Activated naive CD4-positive, alpha-beta T cell treated with anti-CD3 and anti-CD28 coated beads, Interleukin-2, amount 50 U/mL, for 72 hours (primary cell): ENCODE measurements at regions not wholly inside any gene's neighbourhood (a gene's known extent, or its start where the extent isn't known, plus 50 kb on each side); places are given as distances from the start of the nearest gene placed in this dataset.
"Not testable (repeated sequence)": the region's sequence is repeated elsewhere in the genome, so short reads cannot be mapped to it uniquely, and the experiment has no call there.

Source experiments
- ATAC-seq, 2 donors: fragments of 150-1000 bp; cut with Tn5 transposase; 2 replicates each; pipeline ENCODE4 v1.10.0; 2021; ENCODE audit warnings: mild to moderate bottlenecking in 2 of 2, moderate library complexity in 2 of 2
- DNase-seq, 2 donors: peaks; one replicate each; pipeline ENCODE4 v3.0.0; 2021 to 2022; ENCODE audit warnings: low spot score in 2 of 2
- H3K27ac Mint-ChIP-seq, 2 donors: one replicate each; pipeline ENCODE4 v1.8.0; 2022; ENCODE audit warnings: mild to moderate bottlenecking in 2 of 2, mixed read lengths in 2 of 2
- H3K36me3 Mint-ChIP-seq, 2 donors: one replicate each; pipeline ENCODE4 v1.8.0; 2022; ENCODE audit warnings: mixed read lengths in 2 of 2
- H3K9me3 Mint-ChIP-seq, 2 donors: one replicate each; pipeline ENCODE4 v1.8.0; 2022; ENCODE audit warnings: mixed read lengths in 2 of 2

- not testable (repeated sequence) for ATAC-seq, H3K36me3 Mint-ChIP-seq, H3K27ac Mint-ChIP-seq, H3K9me3 Mint-ChIP-seq, DNase-seq
Observed at GRCh38 chr2:180531787-180532186, 448.6 kb upstream of the UBE2E3 start.

- ATAC-seq (no peak), DNase-seq (no peak)
- Mint-ChIP-seq H3K36me3 (no peaks in the 10 kb centered on the region), H3K9me3 (peaks cover 0 to 2% of the 10 kb centered on the region in 2 donors), H3K27ac (no peak overlapping the region)
Observed at GRCh38 chr2:180524499-180524898, 455.9 kb upstream of the UBE2E3 start.

- ATAC-seq (no peak), DNase-seq (no peak)
Observed at GRCh38 chr2:180523621-180524340, 456.6 kb upstream of the UBE2E3 start.

DNA sequence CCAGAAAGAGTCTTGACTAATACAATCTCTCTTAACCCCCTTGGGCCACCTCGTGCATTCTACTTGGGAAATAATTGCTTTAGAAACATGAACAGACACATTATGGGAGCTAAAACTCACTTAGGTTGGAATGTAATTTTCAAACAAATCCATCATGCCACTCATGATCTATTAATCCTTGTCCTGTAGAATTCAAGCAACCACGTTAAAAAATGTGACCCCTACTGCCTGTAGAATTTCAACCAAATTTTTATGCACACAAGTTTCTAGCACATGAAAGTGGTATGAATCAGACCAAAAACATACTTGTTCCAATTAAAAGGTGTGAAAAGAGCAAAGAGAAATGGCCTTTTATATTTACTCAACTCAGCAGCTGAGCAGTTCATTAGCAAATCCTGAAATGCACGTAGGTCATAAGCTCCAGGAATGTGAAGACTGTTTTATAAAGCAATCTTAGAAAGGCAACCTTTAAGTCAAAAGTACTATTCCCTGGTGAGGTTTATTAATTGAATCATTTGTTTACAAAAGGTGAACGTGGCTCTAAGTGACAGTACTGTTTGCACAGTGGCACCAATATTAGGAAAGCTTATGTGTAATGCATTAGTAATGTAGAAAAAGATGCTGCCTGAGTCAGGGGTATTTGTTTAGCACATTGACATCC lies 459.4 kb upstream of the UBE2E3 start:
- Mint-ChIP-seq H3K9me3 (no peaks in the 10 kb centered on the region), H3K27ac (no peak overlapping the region), H3K36me3 (no peaks in the 10 kb centered on the region)
- no peak for DNase-seq
- no peak for ATAC-seq

More at GRCh38 chr2:180523621-180524340, 456.6 kb upstream of the UBE2E3 start:
- Mint-ChIP-seq H3K36me3 (no peaks in the 10 kb centered on the region), H3K9me3 (no peaks in the 10 kb centered on the region), H3K27ac (no peak overlapping the region)

DNA sequence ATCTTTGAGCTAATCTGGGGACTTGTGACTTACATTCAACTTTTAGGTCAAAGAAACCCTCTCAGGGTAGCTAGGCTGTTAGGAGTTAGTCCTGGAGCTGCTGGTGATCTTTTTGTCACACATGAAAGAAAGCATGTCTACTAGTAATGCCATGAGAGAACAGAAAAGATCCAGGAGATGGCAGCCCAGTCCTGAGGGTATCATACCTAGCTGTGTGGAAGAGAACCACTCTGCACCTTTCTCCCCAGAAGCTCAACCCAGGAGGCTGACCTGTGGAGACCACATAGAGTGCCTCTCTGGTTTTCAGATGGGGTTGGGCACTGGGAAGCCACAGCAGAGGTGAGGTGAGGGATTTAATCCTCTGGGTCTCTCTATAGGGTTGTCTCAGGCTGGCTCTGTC lies 460.2 kb upstream of the UBE2E3 start:
- DNase-seq, result no peak
- Mint-ChIP-seq H3K9me3 (no peaks in the 10 kb centered on the region), H3K27ac (no peak overlapping the region), H3K36me3 (no peaks in the 10 kb centered on the region)
- no peak for ATAC-seq

DNA sequence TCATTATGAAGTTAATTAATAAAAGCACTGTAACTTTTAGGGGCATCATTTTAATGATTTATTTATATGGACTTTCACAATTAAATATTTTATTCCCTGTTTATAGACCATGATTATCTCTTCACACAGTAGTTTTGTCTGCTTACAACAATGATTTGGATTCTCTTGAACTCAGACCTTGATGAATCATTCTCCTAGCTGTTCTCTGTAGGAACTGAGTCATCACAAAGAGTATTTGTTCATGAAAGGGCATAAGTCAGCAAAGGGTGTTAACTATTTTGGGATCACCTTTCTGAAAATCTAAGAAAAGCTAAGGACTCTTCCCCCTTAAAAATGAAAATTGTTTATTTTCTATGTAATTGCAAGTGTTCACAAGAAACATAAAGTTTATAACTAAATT lies 461.1 kb upstream of the UBE2E3 start:
- DNase-seq (no peak), ATAC-seq (no peak)
- no peaks in the 10 kb centered on the region for H3K9me3 Mint-ChIP-seq
- H3K27ac Mint-ChIP-seq, result no peak overlapping the region
- H3K36me3 Mint-ChIP-seq, result no peaks in the 10 kb centered on the region

DNA sequence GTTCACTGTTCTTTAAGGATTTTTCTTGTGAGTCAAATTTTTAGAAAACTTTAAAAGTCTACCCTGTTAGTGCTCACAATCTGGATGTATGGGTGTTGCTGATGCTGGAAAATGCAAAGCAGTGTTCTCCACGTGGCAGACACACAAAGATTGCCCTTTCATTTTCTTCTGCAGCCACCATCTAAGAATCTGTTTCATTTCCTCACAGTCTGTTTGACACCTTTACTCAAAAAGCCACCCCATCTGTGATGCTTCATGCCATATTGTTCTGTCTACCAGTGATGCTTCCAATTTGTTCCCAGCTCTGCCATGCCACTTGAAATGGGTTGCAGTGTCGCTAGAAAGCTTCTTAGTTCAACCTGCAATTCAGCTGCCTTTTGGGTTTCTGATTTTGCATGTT lies 464.2 kb upstream of the UBE2E3 start:
- DNase-seq, result no peak
- H3K9me3 Mint-ChIP-seq, result no peaks in the 10 kb centered on the region
- no peak for ATAC-seq
- no peak overlapping the region for H3K27ac Mint-ChIP-seq
- no peaks in the 10 kb centered on the region for H3K36me3 Mint-ChIP-seq

GRCh38 chr2:180513389-180513788 lies 467.0 kb upstream of the UBE2E3 start:
- H3K9me3 Mint-ChIP-seq, result no peaks in the 10 kb centered on the region
- DNase-seq (no peak), ATAC-seq (no peak)
- H3K36me3 Mint-ChIP-seq, result no peaks in the 10 kb centered on the region
- no peak overlapping the region for H3K27ac Mint-ChIP-seq

GRCh38 chr2:180508458-180508857 lies 471.9 kb upstream of the UBE2E3 start:
- DNase-seq (no peak), ATAC-seq (no peak)
- Mint-ChIP-seq H3K27ac (no peak overlapping the region), H3K9me3 (no peaks in the 10 kb centered on the region), H3K36me3 (no peaks in the 10 kb centered on the region)

- Mint-ChIP-seq H3K27ac (no peak overlapping the region), H3K9me3 (no peaks in the 10 kb centered on the region), H3K36me3 (no peaks in the 10 kb centered on the region)
- no peak for DNase-seq
- no peak for ATAC-seq
Observed at GRCh38 chr2:180507028-180507427, 473.4 kb upstream of the UBE2E3 start.

DNA sequence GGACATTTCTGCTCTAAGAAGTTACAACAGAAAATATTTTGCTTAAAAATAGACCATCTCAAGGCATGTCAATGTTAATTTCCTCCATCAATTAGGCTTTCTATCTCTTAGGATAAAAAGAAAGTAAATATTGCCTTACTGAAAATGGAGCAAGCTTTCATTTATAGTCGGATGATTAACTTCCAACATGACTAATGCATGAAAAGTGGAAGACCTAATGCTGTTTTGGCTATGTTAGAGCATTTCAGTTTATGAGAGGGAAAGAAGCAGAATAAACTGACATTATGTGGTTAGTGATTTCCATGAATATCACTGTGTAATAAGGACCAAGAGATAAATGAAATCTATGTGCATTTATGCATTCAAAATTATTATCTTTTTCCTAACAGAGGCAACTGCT lies 475.2 kb upstream of the UBE2E3 start:
- no peaks in the 10 kb centered on the region for H3K36me3 Mint-ChIP-seq
- ATAC-seq (no peak), DNase-seq (no peak)
- no peaks in the 10 kb centered on the region for H3K9me3 Mint-ChIP-seq
- no peak overlapping the region for H3K27ac Mint-ChIP-seq

DNA sequence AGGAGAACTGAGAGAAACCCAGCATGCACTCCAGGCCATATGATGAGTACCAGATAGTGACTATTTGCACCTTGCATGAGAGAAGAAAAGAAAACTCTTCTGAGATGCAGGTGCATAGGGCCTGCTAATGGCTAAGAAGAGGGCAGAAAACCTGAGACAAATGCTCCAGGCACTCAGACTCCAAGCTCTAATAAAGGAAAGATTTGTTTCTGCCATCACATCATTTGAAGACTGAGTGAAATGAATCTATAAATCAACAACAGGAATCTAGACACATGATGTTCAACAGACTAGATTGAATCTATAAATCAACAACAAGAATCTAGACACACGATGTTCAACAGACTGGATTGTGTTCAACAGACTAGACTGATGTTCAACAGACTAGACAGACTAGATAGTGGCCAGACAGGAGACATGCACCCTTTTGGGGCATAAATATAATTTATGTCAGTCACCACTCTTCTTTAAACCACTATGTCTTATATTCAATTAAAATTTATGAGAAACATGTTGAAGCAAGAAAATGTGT lies 482.7 kb upstream of the UBE2E3 start:
- no peak overlapping the region for H3K27ac Mint-ChIP-seq

DNA sequence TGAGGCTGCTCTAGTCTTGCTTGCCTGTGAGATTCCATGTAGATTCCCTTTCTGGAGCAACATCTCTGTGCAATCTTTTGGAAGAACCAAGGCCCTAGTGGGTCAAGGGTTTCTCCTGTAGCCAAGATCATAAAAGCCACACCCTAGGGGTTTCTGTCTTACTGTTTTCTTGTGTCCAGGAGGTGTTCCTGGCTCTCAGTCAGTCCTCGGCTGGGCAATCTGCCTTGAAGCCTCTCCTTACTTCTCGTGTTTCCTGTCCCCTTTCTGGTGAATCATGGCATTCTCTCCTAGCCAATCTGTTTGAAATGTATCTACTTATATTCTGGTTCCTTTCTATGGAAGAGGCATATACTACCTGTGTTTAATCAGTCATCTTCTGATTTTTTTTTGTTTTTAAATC lies 484.8 kb upstream of the UBE2E3 start:
- Mint-ChIP-seq H3K27ac (no peak overlapping the region), H3K36me3 (peaks cover 0 to 6% of the 10 kb centered on the region in 2 donors), H3K9me3 (peaks cover 20 to 29% of the 10 kb centered on the region in 2 donors)
- DNase-seq (no peak), ATAC-seq (no peak)

More for the DNA sequence above, 482.7 kb upstream of the UBE2E3 start:
- ATAC-seq (no peak), DNase-seq (no peak)
- H3K36me3 Mint-ChIP-seq, result peaks cover 0 to 6% of the 10 kb centered on the region in 2 donors
- peaks cover 15 to 16% of the 10 kb centered on the region in 2 donors for H3K9me3 Mint-ChIP-seq

GRCh38 chr2:180494286-180494685 lies 486.1 kb upstream of the UBE2E3 start:
- H3K27ac Mint-ChIP-seq, result no peak overlapping the region
- H3K9me3 Mint-ChIP-seq, result peaks cover 21 to 28% of the 10 kb centered on the region in 2 donors
- ATAC-seq (no peak), DNase-seq (no peak)
- peaks cover 0 to 6% of the 10 kb centered on the region in 2 donors for H3K36me3 Mint-ChIP-seq

DNA sequence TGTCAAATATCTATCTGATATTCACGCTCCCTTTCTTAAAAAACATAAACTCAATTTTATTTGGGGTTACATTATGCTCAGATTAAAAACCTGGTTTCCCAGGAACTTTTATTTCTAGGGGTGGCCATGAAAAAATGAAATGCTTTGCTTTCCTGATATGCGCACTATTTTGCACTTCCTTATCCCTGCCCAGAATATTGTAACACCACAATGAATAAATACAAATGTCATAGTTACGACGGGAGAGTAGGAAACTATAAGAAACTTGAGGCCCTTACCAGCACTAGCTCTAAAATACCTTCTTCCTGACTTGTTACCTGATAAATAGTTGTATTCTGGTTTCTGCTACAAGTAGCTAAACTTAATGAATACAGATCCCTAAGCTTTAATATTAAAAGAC lies 475.6 kb upstream of the CWC22 start:
- Mint-ChIP-seq H3K27ac (no peak overlapping the region), H3K9me3 (no peaks in the 10 kb centered on the region), H3K36me3 (no peaks in the 10 kb centered on the region)
- ATAC-seq (no peak), DNase-seq (no peak)

- Mint-ChIP-seq H3K9me3 (no peaks in the 10 kb centered on the region), H3K36me3 (no peaks in the 10 kb centered on the region), H3K27ac (no peak overlapping the region)
- no peak for DNase-seq
- ATAC-seq, result no peak
Observed at GRCh38 chr2:180481998-180482397, 474.9 kb upstream of the CWC22 start.

- no peaks in the 10 kb centered on the region for H3K9me3 Mint-ChIP-seq
- no peak for DNase-seq
- H3K36me3 Mint-ChIP-seq, result no peaks in the 10 kb centered on the region
- H3K27ac Mint-ChIP-seq, result no peak overlapping the region
- no peak for ATAC-seq
Observed at GRCh38 chr2:180478883-180479282, 471.8 kb upstream of the CWC22 start.

GRCh38 chr2:180474716-180475115 lies 467.6 kb upstream of the CWC22 start:
- DNase-seq (no peak), ATAC-seq (no peak)
- H3K9me3 Mint-ChIP-seq, result no peaks in the 10 kb centered on the region
- no peaks in the 10 kb centered on the region for H3K36me3 Mint-ChIP-seq
- no peak overlapping the region for H3K27ac Mint-ChIP-seq
